ENCODE measurements at regions not wholly inside any gene's neighbourhood (a gene's known extent, or its start where the extent isn't known, plus 50 kb on each side); places are given as distances from the start of the nearest gene placed in this dataset.

DNA sequence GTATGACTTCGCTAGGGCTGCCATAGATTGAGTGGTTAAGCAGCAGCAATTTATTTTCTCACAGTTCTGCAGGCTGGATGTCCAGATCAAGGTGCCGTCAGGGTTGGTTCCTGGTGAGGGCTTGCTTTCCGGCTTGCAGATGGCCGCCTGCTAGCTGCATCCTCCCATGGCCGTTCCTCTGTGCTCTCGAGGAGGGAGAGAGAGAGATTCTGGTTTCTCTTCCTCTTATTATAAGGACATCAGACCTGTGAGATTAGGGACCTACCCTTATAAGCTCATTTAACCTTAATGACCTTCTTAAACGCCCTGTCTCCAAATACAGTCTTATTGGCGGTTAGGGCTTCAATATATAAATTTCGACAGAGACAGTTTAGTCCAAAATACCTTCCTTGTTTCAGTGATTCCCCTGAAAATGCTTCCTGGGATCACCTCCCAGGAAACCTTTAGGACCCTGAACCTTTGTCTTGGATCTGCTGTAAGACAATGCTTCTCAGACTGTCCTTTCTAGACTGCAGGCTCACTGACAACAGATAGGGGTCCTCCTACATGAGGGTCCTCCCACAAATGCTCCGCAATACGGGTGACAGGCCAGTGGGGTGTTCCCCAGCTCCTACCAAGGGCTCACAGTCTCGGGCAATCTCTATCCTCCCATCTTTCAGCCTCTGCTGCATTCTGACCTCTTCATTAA is 82.5 kb upstream of the BAIAP2L1 start:
- Histone ChIP-seq H3K4me1 (no peaks in the 10 kb centered on the region), H3K36me3 (no peaks in the 10 kb centered on the region), H3K27ac (no peak overlapping the region), H3K9me3 (no peaks in the 10 kb centered on the region), H3K4me3 (replicated peaks in 1 of 3) (no peak overlapping the region), H3K27me3 (no peaks in the 10 kb centered on the region)
- no peak for TF ChIP-seq POLR2A (IDR thresholded peaks at IDR 0.05)
- TF ChIP-seq, protein P1, sequence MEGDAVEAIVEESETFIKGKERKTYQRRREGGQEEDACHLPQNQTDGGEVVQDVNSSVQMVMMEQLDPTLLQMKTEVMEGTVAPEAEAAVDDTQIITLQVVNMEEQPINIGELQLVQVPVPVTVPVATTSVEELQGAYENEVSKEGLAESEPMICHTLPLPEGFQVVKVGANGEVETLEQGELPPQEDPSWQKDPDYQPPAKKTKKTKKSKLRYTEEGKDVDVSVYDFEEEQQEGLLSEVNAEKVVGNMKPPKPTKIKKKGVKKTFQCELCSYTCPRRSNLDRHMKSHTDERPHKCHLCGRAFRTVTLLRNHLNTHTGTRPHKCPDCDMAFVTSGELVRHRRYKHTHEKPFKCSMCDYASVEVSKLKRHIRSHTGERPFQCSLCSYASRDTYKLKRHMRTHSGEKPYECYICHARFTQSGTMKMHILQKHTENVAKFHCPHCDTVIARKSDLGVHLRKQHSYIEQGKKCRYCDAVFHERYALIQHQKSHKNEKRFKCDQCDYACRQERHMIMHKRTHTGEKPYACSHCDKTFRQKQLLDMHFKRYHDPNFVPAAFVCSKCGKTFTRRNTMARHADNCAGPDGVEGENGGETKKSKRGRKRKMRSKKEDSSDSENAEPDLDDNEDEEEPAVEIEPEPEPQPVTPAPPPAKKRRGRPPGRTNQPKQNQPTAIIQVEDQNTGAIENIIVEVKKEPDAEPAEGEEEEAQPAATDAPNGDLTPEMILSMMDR (IDR thresholded peaks at IDR 0.05) = no peak
- no peak for DNase-seq
- 77 to 86% methylated on average over 12 of the region's 12 CpGs for WGBS, 2 donors
- intact Hi-C loops (cut with DNase I) = no loop called here

DNA sequence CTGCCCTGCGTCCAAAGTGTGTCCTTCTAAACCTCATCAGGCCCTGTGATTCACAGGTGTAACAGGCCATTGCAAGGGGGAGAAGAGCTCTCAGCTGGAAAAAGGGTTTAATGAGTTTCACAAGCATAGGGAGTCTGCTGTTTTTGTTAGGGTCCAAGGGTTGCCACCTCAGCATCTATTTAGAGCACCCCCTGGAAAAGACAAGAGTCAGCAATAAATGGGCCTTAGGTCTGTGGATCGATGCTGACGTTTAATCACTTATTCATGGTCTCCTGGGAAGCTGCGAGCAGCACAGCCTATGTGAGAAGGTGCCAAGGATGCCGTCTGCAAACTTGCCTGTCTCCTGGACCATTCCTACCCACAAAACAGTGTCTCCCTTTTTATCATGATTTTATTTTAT is 78.4 kb upstream of the BAIAP2L1 start:
- no peak overlapping the region for H3K4me3 ChIP-seq (replicated peaks in 1 of 3)
- no peak for TF ChIP-seq POLR2A (IDR thresholded peaks at IDR 0.05)
- TF ChIP-seq, protein P1 (IDR thresholded peaks at IDR 0.05) = no peak
- H3K4me1 ChIP-seq = no peaks in the 10 kb centered on the region
- WGBS, 2 donors = 72 to 73% methylated on average over 5 of the region's 5 CpGs
- no peaks in the 10 kb centered on the region for H3K36me3 ChIP-seq
- DNase-seq = no peak
- no peaks in the 10 kb centered on the region for H3K9me3 ChIP-seq
- intact Hi-C loops (cut with DNase I) = no loop called here
- H3K27me3 ChIP-seq = no peaks in the 10 kb centered on the region
- H3K27ac ChIP-seq = no peak overlapping the region

DNA sequence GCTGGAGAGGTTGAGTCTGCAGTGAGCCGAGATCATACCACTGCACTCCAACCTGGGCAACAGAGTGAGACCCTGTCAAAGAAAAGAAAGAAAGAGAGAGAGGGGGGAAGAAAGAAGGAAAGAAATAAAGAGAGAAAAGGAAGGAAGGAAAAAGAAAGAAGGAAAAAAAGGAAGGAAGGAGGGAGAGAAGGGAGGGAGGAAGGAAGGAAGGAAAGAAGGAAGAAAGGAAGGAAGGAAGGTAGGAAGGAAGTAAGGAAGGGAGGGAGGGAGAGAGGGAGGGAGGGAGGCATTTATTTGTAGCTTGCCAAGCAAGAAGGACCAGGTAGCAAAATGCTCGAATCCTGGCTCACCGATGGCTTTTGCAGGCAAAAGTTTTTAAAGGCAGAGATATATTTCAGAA is 74.5 kb upstream of the BAIAP2L1 start:
- no peak overlapping the region for H3K27ac ChIP-seq
- H3K27me3 ChIP-seq = no peaks in the 10 kb centered on the region
- no peak for TF ChIP-seq POLR2A (IDR thresholded peaks at IDR 0.05)
- TF ChIP-seq, protein P1 (IDR thresholded peaks at IDR 0.05) = no peak
- H3K4me3 ChIP-seq (replicated peaks in 1 of 3) = no peak overlapping the region
- H3K4me1 ChIP-seq = peaks cover 0 to 6% of the 10 kb centered on the region in 2 donors
- no peaks in the 10 kb centered on the region for H3K36me3 ChIP-seq
- WGBS, 2 donors = 85 to 90% methylated on average over 3 of the region's 3 CpGs
- no peaks in the 10 kb centered on the region for H3K9me3 ChIP-seq
- intact Hi-C loops (cut with DNase I) = no loop called here
- no peak for DNase-seq

DNA sequence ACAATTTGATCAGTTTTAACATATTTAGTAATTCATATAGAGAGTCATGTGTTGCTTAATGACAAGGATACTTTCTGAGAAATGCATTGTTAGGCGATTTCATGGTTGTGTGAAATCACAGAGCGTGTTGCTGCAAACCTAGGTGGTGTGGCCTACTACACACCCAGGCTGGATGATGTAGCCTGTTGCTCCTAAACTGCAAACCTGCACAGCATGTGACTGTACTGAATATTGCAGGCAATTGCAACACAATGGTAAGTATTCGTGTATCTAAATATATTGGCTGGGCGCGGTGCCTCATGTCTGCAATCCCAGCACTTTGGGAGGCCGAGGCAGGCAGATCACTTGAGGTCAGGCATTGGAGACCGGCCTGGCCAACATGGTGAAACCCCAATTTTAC is 73.7 kb upstream of the BAIAP2L1 start:
- no peaks in the 10 kb centered on the region for H3K36me3 ChIP-seq
- TF ChIP-seq, protein P1 (IDR thresholded peaks at IDR 0.05) = no peak
- no peak for TF ChIP-seq POLR2A (IDR thresholded peaks at IDR 0.05)
- no peaks in the 10 kb centered on the region for H3K27me3 ChIP-seq
- intact Hi-C loops (cut with DNase I) = no loop called here
- H3K9me3 ChIP-seq = no peaks in the 10 kb centered on the region
- H3K4me1 ChIP-seq = peaks cover 0 to 6% of the 10 kb centered on the region in 2 donors
- no peak overlapping the region for H3K4me3 ChIP-seq (replicated peaks in 1 of 3)
- WGBS, 2 donors = 92 to 94% methylated on average over 7 of the region's 7 CpGs
- no peak overlapping the region for H3K27ac ChIP-seq
- no peak for DNase-seq

DNA sequence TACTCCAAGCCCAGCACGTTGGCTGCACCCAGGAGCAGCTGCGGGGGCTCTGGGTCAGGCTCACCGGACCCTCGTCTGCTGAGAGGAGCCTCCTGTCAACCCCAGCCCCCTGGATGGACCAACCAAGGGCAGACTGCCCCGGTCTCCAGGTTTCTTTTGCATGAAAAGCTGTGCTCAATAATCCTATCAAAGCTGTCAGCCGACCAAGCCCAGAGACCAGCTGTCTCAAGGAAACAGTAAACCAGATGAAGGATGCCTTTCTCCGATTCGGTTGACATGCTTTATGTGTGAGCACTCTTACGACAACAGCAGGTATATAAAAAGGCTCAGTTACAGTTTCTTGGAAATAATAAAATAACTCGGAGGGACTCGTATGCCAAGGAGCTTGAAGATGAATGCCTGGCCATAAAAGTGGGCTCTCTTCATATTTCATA is 71.6 kb upstream of the BAIAP2L1 start:
- Histone ChIP-seq H3K9me3 (no peaks in the 10 kb centered on the region), H3K27me3 (no peaks in the 10 kb centered on the region), H3K27ac (no peak overlapping the region), H3K4me1 (peaks cover 0 to 6% of the 10 kb centered on the region in 2 donors), H3K36me3 (no peaks in the 10 kb centered on the region), H3K4me3 (replicated peaks in 1 of 3) (no peak overlapping the region)
- intact Hi-C loops (cut with DNase I) = no loop called here
- WGBS, 2 donors = 72 to 76% methylated on average over 8 to 11 of the region's 11 CpGs
- TF ChIP-seq POLR2A (IDR thresholded peaks at IDR 0.05) = no peak
- no peak for DNase-seq
